Dendritic cell treated with granulocyte-macrophage colony-stimulating factor and Interleukin-4, amounts not matched to agents 40 ng/mL and 50 ng/mL, for 4 days (primary cell): ENCODE measurements at regions not wholly inside any gene's neighbourhood (a gene's known extent, or its start where the extent isn't known, plus 50 kb on each side); places are given as distances from the start of the nearest gene placed in this dataset.
"Not testable (repeated sequence)": the region's sequence is repeated elsewhere in the genome, so short reads cannot be mapped to it uniquely, and the experiment has no call there.

Source experiments
- H3K27ac Mint-ChIP-seq: one replicate; pipeline ENCODE4 v1.8.0; 2022; ENCODE audit warnings: mild to moderate bottlenecking, mixed read lengths
- H3K27me3 Mint-ChIP-seq: one replicate; pipeline ENCODE4 v1.8.0; 2022; ENCODE audit warnings: mild to moderate bottlenecking, mixed read lengths
- H3K36me3 Mint-ChIP-seq: one replicate; pipeline ENCODE4 v1.8.0; 2022; ENCODE audit warnings: low read depth, mixed read lengths
- H3K4me1 Mint-ChIP-seq: one replicate; pipeline ENCODE4 v1.8.0; 2022; ENCODE audit warnings: low read depth, mixed read lengths
- H3K4me3 Mint-ChIP-seq: one replicate; pipeline ENCODE4 v1.8.0; 2022; ENCODE audit warnings: mild to moderate bottlenecking, moderate library complexity, mixed read lengths
- H3K9me3 Mint-ChIP-seq: one replicate; pipeline ENCODE4 v1.8.0; 2022; ENCODE audit warnings: mixed read lengths
- intact Hi-C: fragments of 100-400 bp; cut with micrococcal nuclease; formaldehyde crosslinking; loops from one replicate; pipeline ENCODE4 v1.15.0; 2022

DNA sequence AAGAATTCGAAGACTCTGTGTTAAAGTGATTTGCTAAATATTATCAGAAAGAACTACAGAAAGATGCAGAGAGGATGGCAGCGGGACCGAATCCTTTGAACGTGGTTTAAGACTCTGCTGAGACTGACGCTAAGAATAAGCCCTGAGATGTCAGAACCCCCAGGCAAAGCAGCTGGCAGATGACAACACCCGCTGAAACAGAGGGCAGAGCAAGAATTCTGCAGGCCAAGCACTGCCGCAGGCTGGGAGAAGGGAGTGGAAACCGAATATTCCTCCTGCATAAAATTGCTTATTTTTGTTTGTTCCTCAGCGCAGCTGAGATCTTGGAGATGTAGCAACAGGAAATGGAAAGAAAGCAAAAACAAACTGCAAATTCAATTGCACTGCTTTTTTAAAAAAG is 153.3 kb downstream of the ADRA2C start:
- intact Hi-C loops, H3K4me1 Mint-ChIP-seq, H3K27ac Mint-ChIP-seq, H3K4me3 Mint-ChIP-seq, H3K36me3 Mint-ChIP-seq, H3K9me3 Mint-ChIP-seq: not testable (repeated sequence)
- peaks cover 13% of the 10 kb centered on the region for H3K27me3 Mint-ChIP-seq

DNA sequence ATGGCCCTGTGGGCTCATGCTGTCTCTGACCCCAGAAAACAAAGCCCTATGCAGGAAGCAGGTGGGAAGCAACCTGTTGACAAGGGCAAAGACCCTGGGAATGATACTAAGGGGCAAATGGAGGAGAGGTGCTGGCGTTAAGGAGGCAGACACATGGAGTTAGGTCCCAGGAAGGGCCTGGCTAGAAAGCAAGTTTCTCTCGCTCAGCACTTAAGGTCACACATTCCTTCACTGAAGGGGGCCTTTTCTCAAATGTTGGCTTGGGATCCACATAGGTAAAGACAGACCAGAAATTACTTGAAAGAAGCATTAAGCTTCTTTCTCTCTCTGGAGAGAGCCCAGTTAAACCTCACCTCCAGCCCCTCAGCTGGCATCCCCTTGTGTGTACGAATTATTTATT is 155.7 kb downstream of the ADRA2C start:
- H3K27ac Mint-ChIP-seq, H3K9me3 Mint-ChIP-seq, intact Hi-C loops, H3K36me3 Mint-ChIP-seq, H3K4me3 Mint-ChIP-seq, H3K27me3 Mint-ChIP-seq, H3K4me1 Mint-ChIP-seq: not testable (repeated sequence)

DNA sequence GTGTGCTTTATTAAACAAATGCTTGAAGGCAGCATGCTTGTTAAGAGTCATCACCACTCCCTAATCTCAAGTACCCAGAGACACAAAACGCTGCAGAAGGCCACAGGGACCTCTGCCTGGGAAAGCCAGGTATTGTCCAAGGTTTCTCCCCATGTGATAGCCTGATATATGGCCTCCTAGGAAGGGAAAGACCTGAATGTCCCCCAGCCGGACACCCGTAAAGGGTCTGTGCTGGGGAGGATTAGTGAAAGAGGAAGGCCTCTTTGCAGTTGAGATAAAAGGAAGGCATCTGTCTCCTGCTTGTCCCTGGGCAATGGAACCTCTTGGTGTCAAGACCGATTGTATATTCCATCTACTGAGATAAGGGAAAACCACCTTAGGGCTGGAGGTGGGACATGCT is 159.7 kb downstream of the ADRA2C start:
- H3K27me3 Mint-ChIP-seq = peaks cover 22% of the 10 kb centered on the region
- H3K9me3 Mint-ChIP-seq, H3K27ac Mint-ChIP-seq, H3K4me3 Mint-ChIP-seq, H3K4me1 Mint-ChIP-seq, intact Hi-C loops, H3K36me3 Mint-ChIP-seq: not testable (repeated sequence)

DNA sequence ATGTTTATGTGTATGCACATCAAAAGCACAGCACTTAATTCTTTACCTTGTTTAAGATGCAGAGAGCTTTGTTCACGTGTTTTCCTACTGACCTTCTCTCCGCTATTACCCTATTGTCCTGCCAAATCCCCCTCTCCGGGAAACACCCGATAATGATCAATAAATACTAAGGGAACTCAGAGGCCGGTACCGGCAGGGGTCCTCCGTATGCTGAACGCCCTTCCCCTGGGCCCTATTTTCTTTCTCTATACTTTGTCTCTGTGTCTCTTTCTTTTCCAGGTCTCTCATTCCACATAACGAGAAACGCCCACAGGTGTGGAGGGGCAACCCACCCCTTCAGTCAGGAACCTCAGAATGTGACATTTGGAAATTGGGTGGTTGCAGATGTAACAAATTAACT is 160.1 kb downstream of the ADRA2C start:
- H3K9me3 Mint-ChIP-seq, H3K4me3 Mint-ChIP-seq, H3K27ac Mint-ChIP-seq, intact Hi-C loops, H3K36me3 Mint-ChIP-seq, H3K4me1 Mint-ChIP-seq: not testable (repeated sequence)
- H3K27me3 Mint-ChIP-seq = peaks cover 22% of the 10 kb centered on the region

DNA sequence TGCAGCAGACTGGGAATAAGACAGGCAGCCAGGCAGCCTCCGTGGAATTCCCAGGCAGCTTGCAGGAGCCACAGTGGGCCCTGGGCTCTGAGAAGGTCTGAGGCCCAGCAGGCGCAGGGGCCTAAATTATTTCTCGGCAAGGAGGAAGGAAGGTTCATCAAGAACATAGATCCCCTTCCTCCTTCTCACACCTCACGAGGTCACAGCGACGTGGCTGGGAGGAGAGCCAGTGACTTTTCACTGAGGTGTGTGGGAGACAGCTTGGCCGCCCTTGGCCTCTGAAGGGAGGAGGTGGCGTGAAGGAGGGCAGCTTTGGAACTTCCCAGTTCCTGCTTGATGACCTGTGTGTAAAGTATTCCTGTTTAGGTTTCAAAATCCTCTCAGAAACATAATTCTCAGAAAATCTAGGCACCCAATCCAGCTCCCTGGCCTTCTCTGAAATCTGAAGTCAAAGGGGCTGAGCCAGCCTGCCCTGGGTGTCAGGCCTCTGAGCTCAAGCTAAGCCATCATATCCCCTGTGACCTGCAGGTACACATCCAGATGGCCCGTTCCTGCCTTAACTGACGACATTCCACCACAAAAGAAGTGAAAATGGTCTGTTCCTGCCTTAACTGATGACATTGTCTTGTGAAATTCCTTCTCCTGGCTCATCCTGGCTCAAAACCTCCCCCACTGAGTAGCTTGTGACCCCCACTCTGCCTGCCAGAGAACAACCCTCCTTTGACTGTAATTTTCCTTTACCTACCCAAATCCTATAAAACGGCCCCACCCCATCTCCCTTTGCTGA is 161.0 kb downstream of the ADRA2C start:
- H3K27ac Mint-ChIP-seq, intact Hi-C loops, H3K36me3 Mint-ChIP-seq, H3K4me3 Mint-ChIP-seq, H3K4me1 Mint-ChIP-seq, H3K9me3 Mint-ChIP-seq: not testable (repeated sequence)
- H3K27me3 Mint-ChIP-seq = peaks cover 20% of the 10 kb centered on the region

DNA sequence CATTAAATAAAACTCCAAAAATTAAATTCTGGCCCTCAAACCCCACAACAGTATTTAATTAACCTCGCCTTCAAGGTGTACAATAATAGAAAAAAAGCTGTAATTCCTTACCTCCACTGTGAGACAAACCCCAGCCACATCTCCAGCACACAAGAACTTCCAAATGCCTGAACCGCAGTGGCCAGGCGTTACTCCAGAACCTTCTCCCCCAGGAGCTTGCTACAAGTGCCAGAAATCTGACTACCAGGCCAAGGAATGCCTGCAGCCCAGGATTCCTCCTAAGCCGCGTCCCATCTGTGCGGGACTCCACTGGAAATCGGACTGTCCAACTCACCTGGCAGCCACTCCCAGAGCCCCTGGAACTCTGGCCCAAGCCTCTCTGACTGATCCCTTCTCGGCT is 163.2 kb downstream of the ADRA2C start:
- H3K4me3 Mint-ChIP-seq, intact Hi-C loops, H3K36me3 Mint-ChIP-seq, H3K9me3 Mint-ChIP-seq, H3K4me1 Mint-ChIP-seq, H3K27ac Mint-ChIP-seq: not testable (repeated sequence)
- peaks cover 20% of the 10 kb centered on the region for H3K27me3 Mint-ChIP-seq

DNA sequence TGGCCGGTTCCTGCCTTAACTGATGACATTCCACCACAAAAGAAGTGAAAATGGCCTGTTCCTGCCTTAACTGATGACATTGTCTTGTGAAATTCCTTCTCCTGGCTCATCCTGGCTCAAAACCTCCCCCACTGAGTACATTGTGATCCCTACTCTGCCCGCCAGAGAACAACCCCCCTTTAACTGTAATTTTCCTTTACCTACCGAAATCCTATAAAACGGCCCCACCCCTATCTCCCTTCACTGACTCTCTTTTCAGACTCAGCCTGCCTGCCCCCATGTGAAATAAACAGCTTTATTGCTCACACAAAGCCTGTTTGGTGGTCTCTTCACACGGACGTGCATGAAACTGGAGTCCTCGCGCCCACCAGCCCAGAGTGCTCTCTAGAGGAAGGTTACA is 166.5 kb downstream of the ADRA2C start:
- not testable (repeated sequence) for H3K4me3 Mint-ChIP-seq, H3K27ac Mint-ChIP-seq

DNA sequence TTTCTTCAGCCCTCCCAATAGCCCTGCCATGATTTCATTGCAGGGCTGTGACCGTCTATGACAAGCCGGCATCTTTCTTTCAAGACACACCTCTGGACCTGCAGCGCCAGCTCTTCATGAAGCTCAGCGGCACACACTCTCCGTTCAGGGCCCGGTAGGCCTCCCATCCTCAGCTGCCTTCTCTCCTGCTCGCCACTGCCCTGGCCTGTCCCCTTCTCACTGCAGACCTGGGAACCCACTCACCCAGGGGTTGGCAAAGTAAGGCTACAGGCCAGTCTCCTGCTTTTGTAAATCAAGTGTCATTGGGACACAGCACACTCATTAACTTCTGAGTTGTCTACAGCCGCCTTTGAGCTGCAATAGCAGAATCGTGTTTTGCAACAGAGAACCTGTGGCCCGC is 169.2 kb downstream of the ADRA2C start:
- H3K4me3 Mint-ChIP-seq, H3K4me1 Mint-ChIP-seq, H3K27ac Mint-ChIP-seq, intact Hi-C loops, H3K27me3 Mint-ChIP-seq, H3K36me3 Mint-ChIP-seq, H3K9me3 Mint-ChIP-seq: not testable (repeated sequence)

More for the DNA sequence above, 166.5 kb downstream of the ADRA2C start:
- H3K36me3 Mint-ChIP-seq, H3K4me1 Mint-ChIP-seq, H3K9me3 Mint-ChIP-seq, intact Hi-C loops: not testable (repeated sequence)
- peaks cover 16% of the 10 kb centered on the region for H3K27me3 Mint-ChIP-seq

DNA sequence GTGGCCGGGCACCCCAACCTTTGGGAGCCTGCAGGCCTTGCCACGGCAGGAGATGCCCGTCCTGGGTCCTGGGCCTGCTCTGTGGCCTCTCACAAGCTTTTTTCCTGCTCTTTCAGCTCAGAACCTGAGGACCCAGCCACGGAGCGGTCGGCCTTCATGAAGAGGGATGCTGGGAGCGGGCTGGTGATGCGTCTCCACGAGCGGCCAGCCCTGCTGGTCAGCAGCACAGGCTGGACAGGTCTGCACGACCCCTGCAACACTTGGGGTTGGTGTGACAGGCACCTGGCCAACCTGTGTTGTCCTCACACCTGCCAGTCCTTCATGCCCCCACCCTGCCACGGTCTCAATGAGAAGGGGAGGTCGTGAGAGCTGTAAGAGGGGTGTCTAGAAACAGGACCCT is 170.0 kb downstream of the ADRA2C start:
- peaks cover 3% of the 10 kb centered on the region for H3K27me3 Mint-ChIP-seq
- no peaks in the 10 kb centered on the region for H3K9me3 Mint-ChIP-seq
- no peaks in the 10 kb centered on the region for H3K36me3 Mint-ChIP-seq
- no peak overlapping the region for H3K27ac Mint-ChIP-seq
- intact Hi-C loops = no loop called here
- peaks cover 4% of the 10 kb centered on the region for H3K4me1 Mint-ChIP-seq
- no peak overlapping the region for H3K4me3 Mint-ChIP-seq

DNA sequence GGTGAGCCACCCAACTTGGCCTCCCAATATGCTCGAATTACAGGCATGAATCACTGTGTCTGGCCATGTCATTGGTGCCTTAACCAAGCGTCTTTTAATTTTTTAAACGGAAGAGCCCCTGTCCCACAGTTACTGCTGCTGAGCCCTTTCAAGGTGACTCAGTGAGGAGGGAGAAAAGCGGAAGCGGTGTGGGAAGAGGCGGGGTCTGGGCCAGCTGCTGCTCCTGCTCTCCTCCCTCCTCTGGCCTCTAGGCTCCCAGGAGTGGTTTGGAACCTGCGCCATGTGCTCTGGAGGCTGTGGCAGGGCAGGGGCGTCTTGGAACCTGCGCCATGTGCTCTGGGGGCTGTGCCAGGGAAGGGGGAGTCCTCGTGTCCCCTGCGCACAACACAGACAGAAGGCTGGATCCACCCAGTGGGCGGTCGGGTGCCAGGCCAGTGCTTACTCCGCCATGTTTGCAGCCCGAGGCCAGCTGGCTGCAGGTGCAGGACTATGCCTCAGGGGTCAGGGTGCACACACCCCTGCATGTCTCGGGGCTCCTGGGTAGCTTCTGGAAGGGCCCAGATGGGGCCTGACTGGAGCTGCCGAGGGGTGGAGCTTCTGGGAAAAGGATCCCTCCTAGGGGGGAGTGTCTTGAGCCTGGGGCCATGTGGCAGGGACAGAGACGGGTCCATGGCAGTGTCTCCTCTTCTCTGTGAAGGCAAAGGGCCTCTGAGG is 171.8 kb downstream of the ADRA2C start:
- H3K36me3 Mint-ChIP-seq, H3K4me3 Mint-ChIP-seq, H3K27ac Mint-ChIP-seq, H3K9me3 Mint-ChIP-seq, intact Hi-C loops: not testable (repeated sequence)
- H3K27me3 Mint-ChIP-seq = peaks cover 15% of the 10 kb centered on the region
- peaks cover 15% of the 10 kb centered on the region for H3K4me1 Mint-ChIP-seq

DNA sequence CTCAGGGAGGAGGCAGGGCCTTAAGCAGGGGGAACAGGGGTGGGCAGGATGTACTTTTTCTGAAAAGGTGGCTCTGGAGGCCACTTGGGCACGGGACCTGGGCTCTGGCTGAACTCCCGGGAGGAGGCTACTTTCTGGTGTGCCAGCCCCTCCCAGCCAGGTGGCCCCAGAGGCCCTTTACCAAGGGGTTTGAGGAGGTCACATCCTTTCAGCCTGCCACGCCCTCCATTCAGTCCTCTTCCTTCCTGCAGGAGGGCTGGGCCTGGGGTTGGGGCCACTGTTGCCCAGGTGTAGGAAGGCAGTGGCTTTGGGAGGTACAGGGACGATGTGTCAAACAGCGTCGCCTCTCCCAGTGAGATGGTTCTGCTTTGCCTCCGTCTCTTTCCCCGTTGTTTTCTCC is 172.5 kb downstream of the ADRA2C start:
- intact Hi-C loops, H3K9me3 Mint-ChIP-seq: not testable (repeated sequence)
- H3K27me3 Mint-ChIP-seq = peaks cover 19% of the 10 kb centered on the region

DNA sequence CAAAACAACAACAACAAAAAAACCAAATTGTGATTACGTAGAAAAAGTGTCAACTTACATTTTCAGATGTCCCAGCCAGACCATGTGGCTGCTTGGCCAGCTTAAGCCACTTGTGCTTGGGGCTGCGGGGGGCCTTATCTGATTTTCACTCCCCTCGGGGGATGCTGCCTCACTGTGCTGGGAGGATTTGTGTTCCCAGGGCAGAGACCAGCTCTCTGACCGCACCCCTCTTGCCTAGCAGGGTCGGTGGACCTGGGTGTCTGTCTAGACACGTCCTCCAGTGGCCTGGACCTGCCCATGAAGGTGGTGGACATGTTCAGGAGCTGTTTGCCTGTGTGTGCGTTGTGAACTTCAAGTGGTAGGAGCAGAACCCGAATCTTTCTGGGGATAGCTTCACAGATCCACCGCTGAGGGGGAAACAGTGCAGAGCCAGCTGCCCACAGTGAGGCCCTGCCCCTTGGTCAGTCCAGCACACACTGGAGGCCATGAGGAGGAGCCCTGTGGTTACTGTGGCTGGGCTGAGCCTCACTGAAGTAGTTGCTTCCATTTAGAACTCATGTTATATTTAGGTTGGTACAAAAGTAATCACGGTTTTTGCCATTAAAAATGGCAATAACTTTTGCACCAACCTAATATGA is 173.9 kb downstream of the ADRA2C start:
- H3K36me3 Mint-ChIP-seq, H3K27ac Mint-ChIP-seq, intact Hi-C loops, H3K9me3 Mint-ChIP-seq, H3K4me3 Mint-ChIP-seq: not testable (repeated sequence)
- Mint-ChIP-seq H3K4me1 (peaks cover 15% of the 10 kb centered on the region), H3K27me3 (peaks cover 20% of the 10 kb centered on the region)

More for the DNA sequence above, 172.5 kb downstream of the ADRA2C start:
- peaks cover 15% of the 10 kb centered on the region for H3K4me1 Mint-ChIP-seq
- not testable (repeated sequence) for H3K4me3 Mint-ChIP-seq, H3K27ac Mint-ChIP-seq, H3K36me3 Mint-ChIP-seq

DNA sequence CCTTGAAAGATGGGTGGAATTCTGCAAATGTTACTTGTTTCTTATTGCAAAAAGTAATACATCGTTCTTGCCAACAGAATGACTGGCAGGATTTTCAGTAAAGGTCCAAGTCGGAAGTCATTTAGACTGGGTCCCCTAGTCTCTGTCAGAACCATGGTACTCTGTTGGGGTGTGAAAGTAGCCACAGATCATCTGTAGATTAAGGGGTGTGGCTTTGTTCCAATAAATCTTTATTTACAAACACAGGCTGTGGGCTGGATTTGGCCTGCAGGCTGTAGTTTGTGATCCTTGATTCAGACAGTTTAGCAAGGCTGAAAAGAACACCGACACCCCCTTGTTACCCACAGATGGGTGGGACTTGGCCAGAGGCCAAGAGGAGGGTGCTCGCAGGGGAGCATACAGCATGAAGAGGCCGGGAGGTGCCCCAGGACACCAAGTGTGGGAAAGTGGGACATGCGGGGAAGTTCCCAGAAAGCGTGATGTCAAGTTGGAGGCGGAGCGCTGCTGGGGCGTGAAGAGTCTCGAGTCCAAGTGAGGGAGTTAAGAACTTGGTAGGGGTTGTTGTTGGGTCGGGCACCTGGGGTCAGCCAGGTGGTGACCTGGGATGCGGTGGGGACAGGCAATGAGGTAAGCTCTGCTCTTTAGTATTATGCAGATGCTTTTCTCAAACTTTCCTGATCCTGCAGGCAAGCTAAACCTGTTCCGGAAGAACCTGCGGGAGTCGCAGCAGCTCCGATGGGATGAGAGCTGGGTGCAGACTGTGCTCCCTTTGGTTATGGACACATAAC is 175.7 kb downstream of the ADRA2C start:
- Mint-ChIP-seq H3K27me3 (peaks cover 20% of the 10 kb centered on the region), H3K4me1 (peaks cover 15% of the 10 kb centered on the region)
- H3K9me3 Mint-ChIP-seq, intact Hi-C loops, H3K36me3 Mint-ChIP-seq, H3K27ac Mint-ChIP-seq, H3K4me3 Mint-ChIP-seq: not testable (repeated sequence)

DNA sequence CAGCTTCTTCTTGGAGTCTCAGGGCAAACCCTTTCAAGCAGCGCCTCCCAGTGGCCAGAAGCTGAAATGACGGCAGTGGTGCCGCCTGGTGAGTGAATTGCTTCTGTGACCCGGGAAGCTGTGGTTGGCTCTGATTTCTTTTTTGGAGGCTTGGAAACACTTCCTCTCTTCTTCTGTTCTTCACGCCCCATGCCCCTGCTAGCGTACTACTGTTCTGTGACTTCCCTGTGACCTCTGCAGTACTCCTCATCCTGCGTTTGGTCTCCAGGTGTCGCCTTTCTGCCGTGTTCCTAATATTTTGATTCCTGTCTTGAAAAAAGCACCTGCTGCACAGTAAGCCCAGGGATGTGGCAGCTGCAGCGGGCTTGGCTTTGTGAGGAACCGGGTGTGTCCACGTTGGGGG is 176.4 kb downstream of the ADRA2C start:
- H3K4me3 Mint-ChIP-seq, H3K27ac Mint-ChIP-seq, intact Hi-C loops, H3K9me3 Mint-ChIP-seq, H3K36me3 Mint-ChIP-seq: not testable (repeated sequence)
- Mint-ChIP-seq H3K27me3 (peaks cover 20% of the 10 kb centered on the region), H3K4me1 (peaks cover 14% of the 10 kb centered on the region)
